HG02610 (cell line): ENCODE measurements at regions not wholly inside any gene's neighbourhood (a gene's known extent, or its start where the extent isn't known, plus 50 kb on each side); places are given as distances from the start of the nearest gene placed in this dataset.
"Not testable (repeated sequence)": the region's sequence is repeated elsewhere in the genome, so short reads cannot be mapped to it uniquely, and the experiment has no call there.

Experiments used
- ATAC-seq: cut with Tn5 transposase; IDR thresholded peaks from one replicate; pipeline ENCODE4 v1.9.1; 2021; ENCODE audit warnings: mild to moderate bottlenecking, moderate library complexity; ENCODE audit not compliant: unreplicated experiment

- ATAC-seq: no peak
Measured at GRCh38 chr1:29388170-29388569, 151.8 kb downstream of the PTPRU start.

GRCh38 chr1:29387210-29387609 is 150.9 kb downstream of the PTPRU start:
- ATAC-seq: no peak

GRCh38 chr1:29386453-29386852 is 150.1 kb downstream of the PTPRU start:
- not testable (repeated sequence) for ATAC-seq

- no peak for ATAC-seq
Measured at GRCh38 chr1:29385966-29386365, 149.6 kb downstream of the PTPRU start.

- no peak for ATAC-seq
Measured at GRCh38 chr1:29384496-29385015, 148.2 kb downstream of the PTPRU start.

GRCh38 chr1:29383746-29384371 is 147.5 kb downstream of the PTPRU start:
- no peak for ATAC-seq

GRCh38 chr1:29382851-29383745 is 146.8 kb downstream of the PTPRU start:
- ATAC-seq: no peak

GRCh38 chr1:29381426-29381825 is 145.1 kb downstream of the PTPRU start:
- no peak for ATAC-seq

- no peak for ATAC-seq
Measured at GRCh38 chr1:29380532-29380931, 144.2 kb downstream of the PTPRU start.

- ATAC-seq: no peak
Measured at GRCh38 chr1:29379443-29380073, 143.2 kb downstream of the PTPRU start.
